Prostate gland (tissue), 2 donors: ENCODE measurements at regions not wholly inside any gene's neighbourhood (a gene's known extent, or its start where the extent isn't known, plus 50 kb on each side); places are given as distances from the start of the nearest gene placed in this dataset.

Experiments used
- CTCF ChIP-seq, 4 experiments: fragments of 200-600 bp in 2 of 4; fragments of 450-650 bp in 2 of 4; sonication (generic) in 2 of 4; IDR thresholded peaks; 1 replicate in 3 of 4; 2 replicates in 1 of 4; pipeline ENCODE4 v1.5.1; 2016 to 2019; ENCODE audit warnings: antibody characterized with exemption in 4 of 4, mild to moderate bottlenecking in 2 of 4, moderate library complexity in 2 of 4
- POLR2A ChIP-seq: fragments of 450-650 bp; IDR thresholded peaks from one replicate; pipeline ENCODE4 v1.6.1; 2016; ENCODE audit warnings: antibody characterized with exemption, mild to moderate bottlenecking

GRCh38 chr2:82780050-82780449 lies 1679.0 kb downstream of the SUCLG1 start:
- TF ChIP-seq POLR2A (no peak), CTCF (IDR thresholded peaks at IDR 0.05) (no peak)
